Natural killer cell treated with Interleukin-12 subunit alpha and Interleukin-12 subunit beta and Interleukin-15 and Interleukin-18, amount 100 ng/mL, for 72 hours (primary cell): ENCODE measurements at regions not wholly inside any gene's neighbourhood (a gene's known extent, or its start where the extent isn't known, plus 50 kb on each side); places are given as distances from the start of the nearest gene placed in this dataset.
"Not testable (repeated sequence)": the region's sequence is repeated elsewhere in the genome, so short reads cannot be mapped to it uniquely, and the experiment has no call there.

Experiments used
- ATAC-seq, 2 donors: fragments of 150-1000 bp; cut with Tn5 transposase in 1 of 2; sonication (Bioruptor Pico), chemical (Tn5 transposase) in 1 of 2; 2 replicates each; pipeline ENCODE4 v1.10.0; 2021
- DNase-seq: peaks from one replicate; pipeline ENCODE4 v3.0.0; 2022; ENCODE audit warnings: low spot score
- H3K27ac Mint-ChIP-seq, 2 donors: 1 replicate in 1 of 2; 2 replicates in 1 of 2; pipeline ENCODE4 v1.8.0; 2022; ENCODE audit warnings: mixed read lengths in 2 of 2, mild to moderate bottlenecking in 1 of 2, moderate library complexity in 1 of 2
- H3K27me3 Mint-ChIP-seq, 2 donors: 1 replicate in 1 of 2; 2 replicates in 1 of 2; pipeline ENCODE4 v1.8.0; 2022; ENCODE audit warnings: mixed read lengths in 2 of 2
- H3K36me3 Mint-ChIP-seq: one replicate; pipeline ENCODE4 v1.8.0; 2022; ENCODE audit warnings: mixed read lengths
- H3K4me1 Mint-ChIP-seq, 2 donors: 1 replicate in 1 of 2; 2 replicates in 1 of 2; pipeline ENCODE4 v1.8.0; 2022; ENCODE audit warnings: low read depth in 2 of 2, mixed read lengths in 2 of 2, mild to moderate bottlenecking in 1 of 2
- H3K4me3 Mint-ChIP-seq: one replicate; pipeline ENCODE4 v1.8.0; 2022; ENCODE audit warnings: mixed read lengths
- H3K9me3 Mint-ChIP-seq: 2 replicates; pipeline ENCODE4 v1.8.0; 2022; ENCODE audit warnings: mixed read lengths

- Mint-ChIP-seq H3K4me3 (no peak overlapping the region), H3K36me3 (no peaks in the 10 kb centered on the region), H3K9me3 (peaks cover 8% of the 10 kb centered on the region), H3K27ac (no peak overlapping the region), H3K4me1 (no peaks in the 10 kb centered on the region), H3K27me3 (no peaks in the 10 kb centered on the region)
- DNase-seq (no peak), ATAC-seq (no peak)
Observed at GRCh38 chr2:146987996-146988395, 856.8 kb upstream of the ACVR2A start.

DNA sequence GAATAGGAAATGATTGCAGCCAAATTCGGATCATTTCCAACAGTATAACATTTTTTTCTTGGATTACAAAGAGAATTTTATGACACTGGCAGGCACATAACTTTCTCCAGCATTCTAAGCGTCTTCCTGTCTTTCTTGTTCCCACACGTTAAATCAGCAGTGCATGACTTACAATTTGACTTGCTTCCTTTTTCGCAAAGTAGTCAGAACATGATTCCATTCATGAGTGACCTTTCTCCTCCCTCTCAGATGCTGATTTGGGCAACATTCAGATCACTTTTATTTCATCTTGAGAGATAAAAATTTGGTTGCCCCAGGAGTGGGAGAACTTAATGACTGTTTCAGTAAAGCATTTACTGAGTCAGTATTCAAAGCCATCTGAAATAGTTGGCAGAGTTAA, 858.7 kb upstream of the ACVR2A start:
- Mint-ChIP-seq H3K4me3 (no peak overlapping the region), H3K36me3 (no peaks in the 10 kb centered on the region), H3K27ac (no peak overlapping the region), H3K4me1 (no peaks in the 10 kb centered on the region), H3K9me3 (peaks cover 3% of the 10 kb centered on the region), H3K27me3 (no peaks in the 10 kb centered on the region)
- ATAC-seq (no peak), DNase-seq (no peak)

- DNase-seq, result no peak
Observed at GRCh38 chr2:146985753-146986152, 859.1 kb upstream of the ACVR2A start.

DNA sequence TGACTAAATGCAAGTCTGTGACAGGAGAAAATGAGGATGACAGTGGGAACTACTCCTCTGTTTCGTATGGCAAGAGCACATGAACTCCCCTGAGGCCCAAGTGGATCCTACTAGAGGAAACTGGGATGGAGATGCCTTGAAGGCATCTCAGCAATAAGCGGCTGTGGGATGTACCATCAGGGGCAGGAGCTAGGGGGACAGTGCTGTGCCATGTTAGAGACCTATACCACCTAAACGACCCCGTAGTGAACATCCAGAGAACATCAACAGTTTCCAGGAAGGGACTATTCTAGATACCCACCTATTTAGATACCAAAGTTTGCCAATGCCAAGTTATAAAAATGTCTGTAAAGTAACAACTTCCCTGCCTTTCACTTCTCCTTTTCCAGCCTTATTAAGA, 860.8 kb upstream of the ACVR2A start:
- Mint-ChIP-seq H3K4me3 (no peak overlapping the region), H3K9me3 (peaks cover 6% of the 10 kb centered on the region), H3K4me1 (no peaks in the 10 kb centered on the region), H3K36me3 (no peaks in the 10 kb centered on the region), H3K27me3 (no peaks in the 10 kb centered on the region), H3K27ac (no peak overlapping the region)
- ATAC-seq, result no peak
- no peak for DNase-seq

More at GRCh38 chr2:146985753-146986152, 859.1 kb upstream of the ACVR2A start:
- Mint-ChIP-seq H3K27me3 (no peaks in the 10 kb centered on the region), H3K36me3 (no peaks in the 10 kb centered on the region), H3K27ac (no peak overlapping the region), H3K4me3 (no peak overlapping the region), H3K9me3 (peaks cover 3% of the 10 kb centered on the region), H3K4me1 (no peaks in the 10 kb centered on the region)
- no peak for ATAC-seq

DNA sequence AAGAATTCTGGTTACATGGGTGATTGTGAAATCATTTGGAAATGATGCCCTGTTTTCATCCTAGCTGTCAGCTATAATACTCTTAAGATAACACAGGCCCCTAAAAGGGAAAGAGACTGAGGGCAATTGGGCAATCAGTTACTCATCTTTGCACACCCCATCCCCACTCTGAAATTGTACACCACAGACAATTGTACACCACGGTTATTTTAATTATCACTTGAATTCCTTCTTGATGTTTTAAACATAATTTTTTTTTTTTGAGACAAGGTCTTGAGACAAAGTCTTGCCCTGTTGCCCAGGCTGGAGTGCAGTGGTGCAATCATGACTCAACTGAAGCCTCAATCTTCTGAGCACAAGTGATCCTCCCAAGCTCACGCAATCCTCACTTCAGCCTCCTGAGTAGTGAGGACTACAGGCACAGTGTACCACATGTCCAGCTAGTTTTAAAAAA, 862.4 kb upstream of the ACVR2A start:
- Mint-ChIP-seq H3K4me3 (no peak overlapping the region), H3K9me3 (peaks cover 6% of the 10 kb centered on the region), H3K36me3 (no peaks in the 10 kb centered on the region), H3K27me3 (no peaks in the 10 kb centered on the region), H3K27ac (no peak overlapping the region), H3K4me1 (no peaks in the 10 kb centered on the region)
- DNase-seq, result no peak
- ATAC-seq, result no peak

GRCh38 chr2:146981921-146982320, 862.9 kb upstream of the ACVR2A start:
- no peaks in the 10 kb centered on the region for H3K36me3 Mint-ChIP-seq
- no peak overlapping the region for H3K4me3 Mint-ChIP-seq
- no peaks in the 10 kb centered on the region for H3K4me1 Mint-ChIP-seq
- ATAC-seq, result no peak
- peaks cover 6% of the 10 kb centered on the region for H3K9me3 Mint-ChIP-seq
- no peaks in the 10 kb centered on the region for H3K27me3 Mint-ChIP-seq
- H3K27ac Mint-ChIP-seq, result no peak overlapping the region
- DNase-seq, result no peak

GRCh38 chr2:146979746-146980145, 865.1 kb upstream of the ACVR2A start:
- ATAC-seq (no peak), DNase-seq (no peak)
- no peaks in the 10 kb centered on the region for H3K27me3 Mint-ChIP-seq
- H3K4me1 Mint-ChIP-seq, result no peaks in the 10 kb centered on the region
- H3K9me3 Mint-ChIP-seq, result peaks cover 9% of the 10 kb centered on the region
- H3K36me3 Mint-ChIP-seq, result no peaks in the 10 kb centered on the region
- H3K27ac Mint-ChIP-seq, result no peak overlapping the region
- H3K4me3 Mint-ChIP-seq, result no peak overlapping the region

DNA sequence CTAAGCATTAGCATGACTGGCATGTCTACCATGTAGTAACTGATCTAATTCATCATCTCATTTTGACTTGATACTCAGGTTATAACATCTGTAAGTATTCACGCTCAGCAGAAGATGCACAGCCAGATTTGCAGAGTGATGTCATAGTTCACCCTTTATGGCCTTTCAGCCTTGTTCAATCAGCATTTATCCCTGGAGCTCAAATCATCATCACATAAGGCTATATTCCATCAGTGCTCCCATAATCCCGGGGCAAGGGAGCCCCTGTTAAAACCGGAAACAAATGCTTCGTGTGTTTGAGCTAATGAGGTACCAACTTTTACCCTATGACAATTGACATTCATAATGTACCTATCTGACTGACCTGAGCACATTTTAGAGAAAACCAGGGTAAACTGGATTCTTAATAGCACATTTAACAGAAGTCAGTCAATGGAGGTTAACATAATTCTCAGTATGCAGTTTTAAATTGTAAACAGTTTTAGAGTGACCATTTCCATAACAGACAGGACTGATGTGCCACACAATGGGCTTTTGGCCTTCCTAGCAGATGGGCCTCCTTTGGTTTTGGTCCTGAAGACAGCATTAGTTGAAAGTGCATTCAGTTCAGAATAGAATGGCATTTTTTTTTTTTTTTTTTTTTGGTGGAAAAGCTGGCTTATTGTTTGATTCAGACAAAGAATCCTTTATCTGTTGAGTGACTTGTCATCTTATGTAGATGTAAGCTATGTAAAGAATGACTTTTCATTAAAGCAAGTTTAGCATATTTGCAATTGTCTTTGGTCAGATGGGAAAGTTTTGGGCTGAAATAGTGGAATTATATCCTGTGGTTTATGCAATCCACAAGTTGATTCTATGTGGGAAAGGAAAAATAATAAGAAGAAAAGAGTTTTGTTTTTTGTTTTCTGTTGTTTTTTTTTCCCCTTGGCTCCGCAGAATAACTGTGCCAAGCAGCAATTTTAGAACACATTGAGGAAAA, 866.0 kb upstream of the ACVR2A start:
- peaks cover 9% of the 10 kb centered on the region for H3K9me3 Mint-ChIP-seq
- no peak for ATAC-seq
- H3K27ac Mint-ChIP-seq, result no peak overlapping the region
- no peaks in the 10 kb centered on the region for H3K36me3 Mint-ChIP-seq
- no peaks in the 10 kb centered on the region for H3K4me1 Mint-ChIP-seq
- no peak overlapping the region for H3K4me3 Mint-ChIP-seq
- no peaks in the 10 kb centered on the region for H3K27me3 Mint-ChIP-seq
- DNase-seq, result no peak

DNA sequence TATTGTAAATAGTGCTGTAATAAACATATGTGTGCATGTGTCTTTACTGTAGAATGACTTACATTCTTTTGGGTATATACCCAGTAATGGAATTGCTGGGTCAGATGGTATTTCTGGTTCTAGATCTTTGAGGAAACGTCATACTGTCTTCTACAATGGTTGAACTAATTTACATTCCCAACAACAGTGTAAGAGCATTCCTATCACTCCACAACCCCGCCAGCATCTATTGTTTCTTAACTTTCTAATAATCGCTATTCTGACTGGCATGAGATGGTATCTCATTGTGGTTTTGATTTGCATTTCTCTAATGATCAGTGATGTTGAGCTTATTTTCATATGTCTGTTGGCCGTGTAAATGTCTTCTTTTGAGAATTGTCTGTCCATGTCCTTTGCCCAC, 873.8 kb upstream of the ACVR2A start:
- not testable (repeated sequence) for H3K4me3 Mint-ChIP-seq, H3K4me1 Mint-ChIP-seq, DNase-seq, H3K27ac Mint-ChIP-seq, H3K36me3 Mint-ChIP-seq, H3K27me3 Mint-ChIP-seq, ATAC-seq
- H3K9me3 Mint-ChIP-seq, result peaks cover 12% of the 10 kb centered on the region

DNA sequence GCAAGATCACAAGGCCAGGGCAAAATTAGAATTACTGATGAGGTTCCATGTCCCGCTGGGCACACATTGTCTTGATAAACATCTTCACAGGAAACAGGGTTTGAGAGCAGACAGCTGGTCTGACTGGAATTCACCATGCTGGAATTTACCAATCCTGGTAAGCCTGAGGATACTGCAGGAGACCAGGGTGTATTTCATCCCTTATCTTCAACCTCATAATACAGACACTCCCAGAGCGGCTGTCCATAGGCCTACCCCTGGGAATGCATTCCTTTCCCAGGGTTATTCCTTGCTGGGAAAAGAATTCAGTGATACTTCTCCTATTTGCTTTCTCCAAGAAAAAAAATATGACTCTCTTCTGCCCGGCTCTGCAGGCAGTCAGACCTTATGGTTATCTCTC, 875.1 kb upstream of the ACVR2A start:
- H3K4me3 Mint-ChIP-seq, DNase-seq, H3K4me1 Mint-ChIP-seq, H3K9me3 Mint-ChIP-seq, ATAC-seq, H3K27ac Mint-ChIP-seq, H3K27me3 Mint-ChIP-seq, H3K36me3 Mint-ChIP-seq: not testable (repeated sequence)

DNA sequence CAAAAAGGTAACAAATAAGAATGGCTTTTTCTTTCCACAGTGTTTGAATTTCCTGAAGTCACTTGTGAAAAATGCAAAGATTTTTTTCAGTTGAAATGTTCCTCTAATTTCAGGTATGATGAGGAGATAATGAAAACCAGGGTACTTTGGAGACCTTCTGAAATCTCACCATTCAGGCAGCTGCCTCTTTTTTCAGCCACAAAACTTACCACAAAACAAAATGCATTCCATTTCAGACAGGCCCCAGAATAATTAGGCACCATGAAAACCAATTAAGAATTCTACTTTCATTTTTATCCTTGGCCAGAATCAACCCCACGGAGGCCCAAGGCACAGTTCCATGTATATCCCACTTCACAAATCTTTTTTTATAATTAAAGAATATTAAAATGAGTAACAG, 880.3 kb upstream of the ACVR2A start:
- H3K27ac Mint-ChIP-seq, result no peak overlapping the region
- ATAC-seq, result no peak
- H3K9me3 Mint-ChIP-seq, result peaks cover 8% of the 10 kb centered on the region
- DNase-seq, result no peak
- no peaks in the 10 kb centered on the region for H3K27me3 Mint-ChIP-seq
- H3K4me3 Mint-ChIP-seq, result no peak overlapping the region
- H3K36me3 Mint-ChIP-seq, result no peaks in the 10 kb centered on the region
- no peaks in the 10 kb centered on the region for H3K4me1 Mint-ChIP-seq

DNA sequence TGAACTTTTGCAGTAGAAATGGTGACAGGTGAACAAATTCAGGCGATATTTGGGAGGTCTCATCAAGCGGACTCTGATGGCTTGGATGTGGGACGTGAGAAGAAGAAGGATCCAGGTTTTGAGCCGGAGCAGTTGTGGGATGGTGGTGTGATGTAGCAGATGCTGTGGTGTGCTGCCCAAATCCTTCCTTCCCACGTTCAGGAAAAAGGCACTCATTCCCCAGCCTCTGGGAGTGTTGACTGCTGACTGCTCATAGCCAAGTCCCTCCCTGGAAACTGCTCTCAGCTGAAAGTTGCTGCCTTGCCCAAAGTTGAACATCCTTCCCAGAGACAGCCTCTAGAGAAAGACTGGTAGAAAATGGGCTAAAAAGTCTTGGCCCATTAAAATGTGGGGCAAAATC, 890.3 kb upstream of the ACVR2A start:
- Mint-ChIP-seq H3K27ac (no peak overlapping the region), H3K4me1 (no peaks in the 10 kb centered on the region), H3K4me3 (no peak overlapping the region), H3K9me3 (peaks cover 8% of the 10 kb centered on the region), H3K36me3 (no peaks in the 10 kb centered on the region), H3K27me3 (no peaks in the 10 kb centered on the region)
- DNase-seq (no peak), ATAC-seq (no peak)

DNA sequence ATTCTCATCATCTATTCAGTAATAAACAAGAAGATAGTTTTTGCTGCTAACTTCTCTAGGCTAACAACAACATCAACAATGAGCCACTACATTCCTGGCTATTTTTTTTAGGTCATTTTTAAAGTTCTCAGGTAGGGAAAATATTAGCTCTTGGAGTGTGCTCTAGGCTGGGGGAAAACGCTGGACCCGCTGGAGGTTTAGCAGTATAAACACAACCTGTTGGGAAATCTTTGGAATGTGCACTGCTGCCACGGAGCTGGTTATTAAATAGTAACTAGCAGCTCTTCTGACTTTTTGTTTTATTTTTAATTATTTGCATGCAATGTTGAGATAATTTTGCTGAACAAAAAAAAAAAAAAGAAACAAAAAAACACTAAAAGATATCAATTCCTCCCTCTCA, 892.1 kb upstream of the ACVR2A start:
- H3K9me3 Mint-ChIP-seq, result peaks cover 8% of the 10 kb centered on the region

DNA sequence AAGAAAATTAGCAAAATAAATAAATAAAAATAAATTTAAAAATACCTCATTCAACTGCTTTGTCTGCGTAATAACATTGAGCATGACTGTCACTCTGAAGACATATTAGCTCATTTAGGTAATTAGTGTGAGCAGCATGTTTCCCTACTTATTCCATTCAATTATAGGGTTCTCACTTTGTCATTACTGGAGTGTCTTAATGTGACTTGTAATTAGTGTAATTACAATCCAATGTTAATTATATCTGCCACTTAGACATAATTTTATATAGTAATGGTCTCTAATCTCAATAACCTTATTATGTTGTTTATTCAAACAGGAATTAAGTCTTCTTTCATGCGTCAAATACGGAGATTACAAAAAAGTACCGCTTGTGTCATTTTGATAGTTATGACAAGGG, 893.9 kb upstream of the ACVR2A start:
- Mint-ChIP-seq H3K9me3 (peaks cover 8% of the 10 kb centered on the region), H3K4me3 (no peak overlapping the region), H3K27me3 (no peaks in the 10 kb centered on the region), H3K4me1 (no peaks in the 10 kb centered on the region), H3K27ac (no peak overlapping the region), H3K36me3 (no peaks in the 10 kb centered on the region)
- no peak for DNase-seq
- no peak for ATAC-seq

More for the DNA sequence above, 892.1 kb upstream of the ACVR2A start:
- DNase-seq, result no peak
- H3K27ac Mint-ChIP-seq, result no peak overlapping the region
- H3K4me3 Mint-ChIP-seq, result no peak overlapping the region
- H3K27me3 Mint-ChIP-seq, result no peaks in the 10 kb centered on the region
- no peaks in the 10 kb centered on the region for H3K36me3 Mint-ChIP-seq
- no peak for ATAC-seq
- no peaks in the 10 kb centered on the region for H3K4me1 Mint-ChIP-seq

DNA sequence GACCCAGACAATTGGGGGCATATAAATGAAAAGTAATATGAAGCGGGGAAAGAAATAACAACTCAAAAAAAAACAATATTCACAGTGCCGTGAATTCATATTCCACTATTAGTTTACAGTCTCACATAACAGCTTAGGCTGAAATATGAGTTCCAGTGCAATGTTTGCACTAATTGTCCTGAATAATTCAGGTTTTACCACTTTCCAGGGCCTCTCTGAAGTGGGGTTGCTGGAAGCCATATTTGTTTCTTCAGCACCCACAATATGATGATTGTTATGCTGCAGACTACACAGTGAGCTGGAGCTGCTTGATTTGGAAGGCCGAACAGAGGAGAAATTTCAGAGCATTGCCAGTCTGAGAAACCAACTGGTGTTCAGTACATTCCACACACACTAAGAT, 894.5 kb upstream of the ACVR2A start:
- H3K4me1 Mint-ChIP-seq, result no peaks in the 10 kb centered on the region
- no peaks in the 10 kb centered on the region for H3K36me3 Mint-ChIP-seq
- no peaks in the 10 kb centered on the region for H3K27me3 Mint-ChIP-seq
- no peak overlapping the region for H3K27ac Mint-ChIP-seq
- no peak for DNase-seq
- no peak overlapping the region for H3K4me3 Mint-ChIP-seq
- no peak for ATAC-seq
- H3K9me3 Mint-ChIP-seq, result peaks cover 10% of the 10 kb centered on the region
